Neural cell (in vitro differentiated cells): ENCODE measurements at regions not wholly inside any gene's neighbourhood (a gene's known extent, or its start where the extent isn't known, plus 50 kb on each side); places are given as distances from the start of the nearest gene placed in this dataset.

ENCODE experiments used
- H2AFZ ChIP-seq: fragments of 200-600, 300-800 bp; sonication (generic), shearing (Covaris generic); 2 replicates; pipeline ENCODE4 v1.6.0; 2014; ENCODE audit warnings: low read depth, mild to moderate bottlenecking, antibody characterized with exemption, low read length, moderate library complexity
- H3F3A ChIP-seq: fragments of 200-600 bp; shearing (Covaris generic); 2 replicates; pipeline ENCODE4 v1.6.1; 2016; ENCODE audit warnings: mild to moderate bottlenecking, moderate library complexity, mixed read lengths, antibody characterized with exemption, low read length; ENCODE audit not compliant: insufficient read depth, poor library complexity, severe bottlenecking
- H3K27ac ChIP-seq: fragments of 200-600, 300-800 bp; sonication (generic), shearing (Covaris generic); 2 replicates; pipeline ENCODE4 v1.5.1; 2014; ENCODE audit warnings: mild to moderate bottlenecking, low read length, moderate library complexity
- H3K27me3 ChIP-seq: fragments of 300-800, 200-600 bp; sonication (generic), shearing (Covaris generic); 2 replicates; pipeline ENCODE4 v1.6.0; 2014; ENCODE audit warnings: mild to moderate bottlenecking, low read depth, low read length, moderate library complexity; ENCODE audit not compliant: insufficient read depth
- H3K36me3 ChIP-seq: fragments of 300-800, 200-600 bp; sonication (generic), shearing (Covaris generic); 2 replicates; pipeline ENCODE4 v1.5.1; 2014; ENCODE audit warnings: mild to moderate bottlenecking, antibody characterized with exemption, low read length, moderate library complexity; ENCODE audit not compliant: insufficient read depth
- H3K4me2 ChIP-seq: fragments of 300-800, 200-600 bp; sonication (generic), shearing (Covaris generic); 2 replicates; pipeline ENCODE4 v1.6.0; 2014; ENCODE audit warnings: mild to moderate bottlenecking, low read length
- H3K4me3 ChIP-seq: fragments of 300-800, 200-600 bp; sonication (generic), shearing (Covaris generic); 2 replicates; pipeline ENCODE4 v1.5.1; 2014; ENCODE audit warnings: mild to moderate bottlenecking, low read length, moderate library complexity
- H3K79me2 ChIP-seq: fragments of 200-600 bp; shearing (Covaris generic); replicated peaks from 2 replicates; pipeline ENCODE4 v1.6.0; 2014; ENCODE audit warnings: mild to moderate bottlenecking, low read length, moderate library complexity; ENCODE audit not compliant: insufficient read depth
- H3K9ac ChIP-seq: fragments of 300-800, 200-600 bp; sonication (generic), shearing (Covaris generic); 2 replicates; pipeline ENCODE4 v1.6.1; 2016; ENCODE audit warnings: mild to moderate bottlenecking, low read length, mixed read lengths
- H3K9me2 ChIP-seq: fragments of 200-600 bp; shearing (Covaris generic); 2 replicates; pipeline ENCODE4 v1.6.1; 2016; ENCODE audit warnings: mild to moderate bottlenecking, low read length, mixed read lengths; ENCODE audit not compliant: insufficient read depth
- H3K9me3 ChIP-seq: fragments of 200-600, 300-800 bp; sonication (generic), shearing (Covaris generic); 2 replicates; pipeline ENCODE4 v1.6.1; 2016; ENCODE audit warnings: mild to moderate bottlenecking, mixed run types, low read length, moderate library complexity, mixed read lengths
- H4K20me1 ChIP-seq: fragments of 200-600 bp; shearing (Covaris generic); 2 replicates; pipeline ENCODE4 v1.6.1; 2016; ENCODE audit warnings: mild to moderate bottlenecking, mixed run types; ENCODE audit not compliant: insufficient read depth
- CTCF ChIP-seq: fragments of 450-650 bp; IDR thresholded peaks from 2 replicates; pipeline ENCODE4 v1.5.1; 2014; ENCODE audit warnings: antibody characterized with exemption, mild to moderate bottlenecking, moderate library complexity; ENCODE audit not compliant: poor library complexity, severe bottlenecking
- EP300 ChIP-seq: fragments of 450-650 bp; conservative IDR thresholded peaks from 2 replicates; pipeline ENCODE4 v1.6.1; 2014; ENCODE audit warnings: antibody characterized with exemption, mild to moderate bottlenecking, moderate library complexity; ENCODE audit not compliant: poor library complexity, severe bottlenecking
- EZH2 ChIP-seq: fragments of 200-600, 300-800 bp; shearing (Covaris generic), sonication (generic); IDR thresholded peaks from 2 replicates; pipeline ENCODE4 v1.6.1; 2014; ENCODE audit warnings: antibody characterized with exemption, low read length, borderline replicate concordance, mild to moderate bottlenecking; ENCODE audit not compliant: insufficient read depth, poor library complexity, severe bottlenecking
- MXI1 ChIP-seq: fragments of 450-650 bp; conservative IDR thresholded peaks from 2 replicates; pipeline ENCODE4 v1.6.1; 2014; ENCODE audit warnings: antibody characterized with exemption, mild to moderate bottlenecking; ENCODE audit not compliant: poor library complexity, severe bottlenecking
- POLR2AphosphoS5 ChIP-seq: IDR thresholded peaks from 2 replicates; pipeline ENCODE4 v1.6.1; 2012
- RAD21 ChIP-seq: fragments of 450-650 bp; conservative IDR thresholded peaks from 2 replicates; pipeline ENCODE4 v1.6.1; 2014; ENCODE audit warnings: antibody characterized with exemption, mild to moderate bottlenecking, moderate library complexity
- REST ChIP-seq: IDR thresholded peaks from 2 replicates; pipeline ENCODE4 v1.6.1; 2012; ENCODE audit warnings: borderline replicate concordance
- SMC3 ChIP-seq: fragments of 450-650 bp; conservative IDR thresholded peaks from 2 replicates; pipeline ENCODE4 v1.6.1; 2014; ENCODE audit warnings: antibody characterized with exemption, mild to moderate bottlenecking, moderate library complexity; ENCODE audit not compliant: poor library complexity
- TAF1 ChIP-seq: IDR thresholded peaks from 2 replicates; pipeline ENCODE4 v1.6.1; 2012; ENCODE audit warnings: low read depth

GRCh38 chr5:125390326-125390725 lies 643.9 kb upstream of the ZNF608 start:
- no peak overlapping the region for H2AFZ ChIP-seq
- no peak overlapping the region for H3K4me2 ChIP-seq
- H3K9me2 ChIP-seq, result no peaks in the 10 kb centered on the region
- H3K27ac ChIP-seq, result no peak overlapping the region
- H3K36me3 ChIP-seq, result no peaks in the 10 kb centered on the region
- no peaks in the 10 kb centered on the region for H3K27me3 ChIP-seq
- H3F3A ChIP-seq, result no peaks in the 10 kb centered on the region
- H3K9ac ChIP-seq, result no peak overlapping the region
- TF ChIP-seq MXI1 (no peak), RAD21 (no peak), EZH2 (no peak), SMC3 (no peak), CTCF (no peak), REST (no peak), POLR2AphosphoS5 (no peak), TAF1 (no peak), EP300 (no peak)
- no peaks in the 10 kb centered on the region for H3K9me3 ChIP-seq
- no peaks in the 10 kb centered on the region for H3K79me2 ChIP-seq
- no peaks in the 10 kb centered on the region for H4K20me1 ChIP-seq
- H3K4me3 ChIP-seq, result no peak overlapping the region

GRCh38 chr5:125393221-125393815 lies 646.9 kb upstream of the ZNF608 start:
- Histone ChIP-seq H3K9ac (no peak overlapping the region), H3K9me2 (no peaks in the 10 kb centered on the region), H3K9me3 (no peaks in the 10 kb centered on the region), H4K20me1 (no peaks in the 10 kb centered on the region), H3F3A (no peaks in the 10 kb centered on the region), H3K4me3 (no peak overlapping the region), H2AFZ (no peak overlapping the region), H3K4me2 (no peak overlapping the region), H3K27ac (no peak overlapping the region), H3K27me3 (no peaks in the 10 kb centered on the region), H3K36me3 (no peaks in the 10 kb centered on the region), H3K79me2 (no peaks in the 10 kb centered on the region)
- TF ChIP-seq TAF1, result no peak
- no peak for TF ChIP-seq CTCF
- TF ChIP-seq RAD21, result no peak
- TF ChIP-seq EP300, result no peak
- TF ChIP-seq EZH2, result no peak
- no peak for TF ChIP-seq POLR2AphosphoS5
- no peak for TF ChIP-seq SMC3
- no peak for TF ChIP-seq MXI1
- TF ChIP-seq REST, result no peak
